ENCODE measurements at regions not wholly inside any gene's neighbourhood (a gene's known extent, or its start where the extent isn't known, plus 50 kb on each side); places are given as distances from the start of the nearest gene placed in this dataset.

DNA sequence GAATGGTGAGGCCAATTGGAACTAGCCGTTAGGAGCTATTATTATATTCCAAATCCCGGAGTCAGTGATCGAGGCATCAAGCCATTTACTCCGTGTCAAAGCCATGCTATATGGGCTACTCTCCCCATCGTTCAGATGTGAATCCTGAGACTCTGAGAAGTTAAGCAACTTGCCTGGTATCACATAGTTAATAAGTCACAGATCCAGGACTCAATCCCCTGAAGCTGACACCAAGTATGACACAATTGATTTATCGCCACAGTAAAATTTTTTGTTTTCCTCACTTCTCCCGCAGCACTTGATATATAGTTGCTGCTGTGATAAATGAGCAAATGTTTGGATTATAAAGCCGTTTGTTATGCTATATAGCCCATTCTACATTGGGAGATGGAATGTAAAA is 50.8 kb upstream of the TSHZ2 start:
- no peak for DNase-seq

DNA sequence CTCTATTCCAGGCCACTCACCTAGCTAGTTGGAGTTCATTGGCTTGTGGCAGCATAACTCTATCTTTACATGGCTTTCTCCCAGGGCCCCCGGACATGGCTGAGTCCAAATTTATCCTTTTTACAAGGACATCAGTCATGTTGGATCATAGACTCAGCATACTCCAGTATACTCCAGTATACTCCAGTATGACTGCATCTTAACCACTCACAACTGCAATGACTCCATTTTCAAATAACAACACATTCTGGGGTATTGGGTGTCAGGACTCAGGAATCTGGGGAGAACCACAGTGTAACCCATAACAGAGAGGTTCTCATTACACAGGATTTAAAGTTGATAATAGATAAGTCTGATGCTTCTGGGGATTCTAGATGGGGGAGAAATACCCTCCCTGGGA is 53.8 kb upstream of the TSHZ2 start:
- DNase-seq = no peak

DNA sequence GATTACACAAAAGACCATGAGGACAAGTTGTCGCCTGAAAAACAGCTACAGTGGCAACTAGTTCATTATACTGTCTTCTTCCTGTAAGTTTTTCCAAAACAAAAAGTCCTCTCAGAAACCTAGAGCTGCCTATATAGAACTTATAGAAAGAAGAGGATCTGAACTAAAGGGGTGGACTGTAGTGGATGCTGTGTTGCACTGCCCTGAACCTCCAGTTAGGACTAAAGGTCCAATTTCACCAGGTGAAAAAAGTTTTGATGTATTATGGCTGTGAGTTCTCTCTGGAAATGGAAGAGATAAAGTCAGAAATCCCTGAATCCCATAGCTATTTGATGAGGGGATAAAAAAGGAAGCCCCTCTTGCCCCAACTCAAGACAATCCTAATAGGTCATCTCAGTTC is 56.6 kb upstream of the TSHZ2 start:
- DNase-seq = no peak

DNA sequence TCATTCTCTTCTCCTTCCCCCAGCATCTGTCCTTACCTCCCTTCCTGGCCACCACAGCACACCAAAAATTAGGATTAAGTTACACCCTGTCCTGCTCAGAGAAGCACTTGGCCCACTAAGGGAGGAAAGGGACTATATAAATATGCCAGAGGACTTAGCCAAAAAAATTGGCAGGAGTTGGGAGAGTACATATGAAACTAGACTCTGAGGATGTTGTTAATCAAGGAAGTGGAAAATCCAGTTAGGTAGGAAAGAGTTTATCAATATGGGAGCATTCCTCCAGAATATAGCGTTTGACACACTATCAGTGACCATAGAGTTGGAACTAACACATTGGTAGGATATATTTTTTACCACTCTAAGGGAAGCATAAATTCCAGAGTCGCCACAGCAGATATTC is 57.3 kb upstream of the TSHZ2 start:
- no peak for DNase-seq

DNA sequence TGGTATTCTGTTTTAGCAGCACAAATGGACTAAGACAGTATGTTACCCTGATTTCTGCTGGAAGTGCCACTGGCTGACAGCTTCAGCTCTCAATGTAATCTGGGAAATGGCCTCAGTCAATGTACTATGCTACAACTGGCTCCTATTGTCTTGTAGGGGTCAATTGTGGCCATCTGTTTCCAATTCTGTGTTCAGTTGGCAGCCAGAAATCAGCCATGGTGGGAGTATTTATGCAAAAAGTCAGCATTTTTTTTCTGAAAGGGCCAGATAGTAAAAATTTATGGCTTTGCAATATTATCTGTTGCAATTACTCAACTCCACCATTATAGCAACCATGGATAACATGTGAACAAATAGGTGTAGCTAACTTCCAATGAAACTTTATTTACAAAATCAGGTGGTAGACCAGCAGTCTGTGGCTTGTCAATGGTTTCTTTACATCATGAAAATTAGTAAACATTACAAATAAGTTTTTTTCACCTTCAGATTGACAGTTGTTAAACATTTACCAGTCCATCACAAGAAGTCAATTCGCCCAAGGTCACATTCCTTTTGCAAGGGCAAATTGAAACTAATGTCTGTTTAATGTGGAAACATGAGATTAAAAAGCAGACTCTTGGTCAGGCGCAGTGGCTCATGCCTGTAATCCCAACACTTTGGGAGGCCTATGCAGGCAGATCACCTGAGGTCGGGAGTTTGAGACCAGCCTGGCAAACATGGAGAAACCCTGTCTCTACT is 58.3 kb upstream of the TSHZ2 start:
- DNase-seq = no peak

- peak; percentile 31 for DNase-seq
These were observed 66.7 kb upstream of the TSHZ2 start for GRCh38 chr20:52905241-52905994.

GRCh38 chr20:52904837-52905236 is 67.3 kb upstream of the TSHZ2 start:
- DNase-seq = no peak

- peak; percentile 37 for DNase-seq
These were observed 73.0 kb upstream of the TSHZ2 start for GRCh38 chr20:52899041-52899608.

- no peak for DNase-seq
These were observed 75.8 kb upstream of the TSHZ2 start for GRCh38 chr20:52896348-52896747.

DNA sequence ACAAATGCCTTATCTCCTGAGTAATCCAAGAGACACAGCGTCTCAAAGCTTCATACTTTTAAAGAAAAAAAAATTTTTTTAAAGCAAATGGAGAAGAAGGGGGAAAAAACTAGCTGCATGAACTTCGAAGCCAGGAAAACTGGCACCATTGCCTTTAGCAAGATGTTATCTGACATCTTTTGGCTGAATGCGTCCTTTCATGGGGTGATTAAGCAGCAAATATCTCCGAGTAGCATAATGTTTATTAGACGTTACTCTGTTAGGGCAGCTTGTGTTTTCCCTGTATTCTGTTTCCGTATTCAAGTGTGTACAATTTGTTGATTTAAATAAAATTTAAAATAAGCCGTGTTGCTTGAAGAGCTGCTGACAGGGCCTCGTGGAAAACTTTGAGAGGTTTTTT is 76.5 kb upstream of the TSHZ2 start:
- no peak for DNase-seq

DNA sequence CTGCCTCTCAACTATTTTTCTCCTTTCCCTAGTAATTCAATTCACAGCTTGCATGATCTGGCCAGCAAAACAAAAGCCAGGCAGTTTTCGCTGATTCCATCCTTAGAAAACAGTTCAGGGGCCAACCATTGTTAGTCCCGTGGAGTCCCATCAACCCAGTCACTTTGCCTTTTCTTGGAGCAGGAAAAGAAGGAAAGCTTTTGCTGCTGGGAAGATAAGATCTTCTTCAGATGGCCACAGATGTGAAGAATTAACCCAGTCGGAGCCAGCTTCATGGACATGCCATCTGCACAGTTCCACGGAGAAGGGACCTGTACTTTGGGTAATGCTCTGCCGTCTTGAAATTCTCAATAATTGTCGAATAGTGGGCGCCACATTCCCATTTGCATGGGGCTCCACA is 76.9 kb upstream of the TSHZ2 start:
- DNase-seq = no peak

- no peak for DNase-seq
These were observed 78.7 kb upstream of the TSHZ2 start for GRCh38 chr20:52893498-52893897.

DNA sequence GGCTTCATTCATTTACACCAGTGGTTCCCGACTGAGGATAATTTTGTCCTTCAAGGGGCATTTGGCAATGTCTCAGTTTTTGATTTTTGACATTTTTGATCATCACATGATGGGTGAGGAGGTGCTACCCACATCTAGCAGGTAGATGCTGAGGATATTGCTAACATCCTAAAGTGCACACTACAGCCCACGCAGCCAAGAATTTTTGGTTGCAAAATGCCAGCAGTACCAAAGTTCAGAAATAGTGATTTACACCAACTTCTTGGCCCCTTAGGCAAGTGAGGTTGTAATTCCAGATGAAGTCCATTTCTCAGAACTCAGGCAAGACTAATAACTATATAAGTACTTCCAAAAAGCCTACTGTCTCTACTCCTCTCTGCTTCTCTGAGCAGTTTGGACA is 80.1 kb upstream of the TSHZ2 start:
- DNase-seq = no peak

- DNase-seq = no peak
These were observed 82.0 kb upstream of the TSHZ2 start for GRCh38 chr20:52890130-52890529.

- no peak for DNase-seq
These were observed 82.9 kb upstream of the TSHZ2 start for GRCh38 chr20:52889225-52889624.

DNA sequence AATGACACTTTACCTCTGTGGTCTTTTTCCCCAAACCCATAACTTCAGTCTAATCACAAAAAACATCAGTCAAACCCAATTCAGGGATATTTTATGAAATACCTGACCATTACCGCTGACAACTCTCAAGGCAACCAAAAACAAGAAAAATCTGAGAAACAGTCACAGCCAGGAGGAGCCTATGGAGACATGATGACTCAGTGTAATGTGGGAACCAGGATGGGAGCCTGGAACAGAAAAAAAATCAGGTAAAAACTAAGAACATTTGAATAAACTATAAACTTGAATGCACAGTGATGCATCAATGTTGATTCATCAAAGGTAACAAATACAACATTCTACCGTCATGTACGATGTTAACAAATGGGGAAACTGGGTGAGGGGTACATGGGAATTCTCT is 84.1 kb upstream of the TSHZ2 start:
- no peak for DNase-seq

- DNase-seq = no peak
These were observed 91.2 kb upstream of the TSHZ2 start for GRCh38 chr20:52880997-52881396.

DNA sequence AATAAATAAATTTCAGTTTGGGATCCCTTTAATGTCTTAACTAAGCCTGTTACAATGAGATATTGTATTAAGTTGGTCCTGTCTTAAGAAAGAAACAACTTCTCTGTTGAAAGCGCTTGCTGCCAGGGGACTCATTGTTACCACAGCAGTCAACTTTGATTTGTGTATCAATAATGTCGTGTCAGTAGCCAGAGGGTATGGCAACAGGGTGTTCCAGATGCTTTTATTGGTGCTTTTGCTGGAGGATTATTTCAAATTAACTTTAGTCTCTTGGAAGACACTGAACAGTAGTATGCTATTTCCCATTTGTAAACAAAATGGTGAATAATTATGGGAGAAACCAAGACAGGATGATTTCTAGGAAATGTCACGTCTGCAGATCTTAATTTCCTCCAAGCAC is 91.9 kb upstream of the TSHZ2 start:
- DNase-seq = no peak

GRCh38 chr20:52874241-52874640 is 97.9 kb upstream of the TSHZ2 start:
- DNase-seq = no peak

DNA sequence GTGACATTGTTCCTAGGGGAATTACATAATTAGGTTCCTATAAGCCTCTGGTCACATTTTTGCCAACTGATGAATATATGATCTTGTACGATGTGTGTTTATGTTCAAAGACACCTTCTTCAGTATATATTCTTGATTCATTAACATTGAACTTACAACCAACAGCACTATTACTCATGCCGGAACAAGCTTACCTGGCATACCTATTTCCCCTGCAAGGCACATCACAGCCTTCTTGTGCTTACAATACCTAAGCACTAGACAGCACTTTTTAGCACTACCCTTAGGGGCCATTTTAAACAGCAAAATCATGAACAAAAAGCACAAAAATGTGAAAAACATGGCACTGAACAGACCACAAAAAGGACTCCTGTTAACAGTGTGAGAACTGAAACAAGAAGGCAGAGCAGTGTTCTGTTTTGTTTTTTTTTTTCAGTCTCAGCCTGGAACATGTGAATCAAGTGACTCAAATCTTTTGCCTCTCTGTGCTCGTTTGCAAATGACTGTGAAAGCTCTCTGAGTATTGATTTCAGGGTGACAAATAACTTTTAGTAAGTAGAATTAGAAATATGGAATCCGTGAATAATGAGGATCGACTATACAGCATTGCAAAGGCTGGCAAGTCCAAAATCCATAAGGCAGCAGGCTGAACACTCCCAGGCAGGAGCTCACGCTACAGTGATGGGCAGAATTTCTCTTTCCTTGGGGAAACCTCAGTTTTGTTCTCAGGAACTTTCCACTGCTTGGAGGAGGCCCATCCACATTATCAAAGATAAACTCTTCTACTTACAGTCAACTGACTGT is 102.3 kb upstream of the TSHZ2 start:
- no peak for DNase-seq

DNA sequence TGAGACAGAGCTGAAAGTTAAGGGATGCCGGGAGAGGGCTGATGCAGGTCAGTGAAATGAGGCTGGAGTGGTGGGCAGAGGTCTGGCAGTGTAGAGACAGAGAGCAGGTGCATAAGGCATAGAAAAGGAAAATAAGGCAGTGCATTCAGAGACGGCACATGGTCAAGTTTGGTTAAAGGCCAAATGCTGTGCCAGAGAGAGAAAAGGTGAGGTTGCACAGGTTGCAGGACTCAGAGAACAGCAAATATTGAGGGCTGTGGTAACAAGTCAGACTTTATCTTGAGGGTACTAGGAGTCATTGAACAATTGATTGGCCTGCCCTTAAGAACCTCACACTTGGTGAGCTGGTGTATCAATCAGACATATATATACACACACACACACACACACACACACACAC is 102.9 kb upstream of the TSHZ2 start:
- DNase-seq = no peak

- DNase-seq = no peak
These were observed 104.9 kb upstream of the TSHZ2 start for GRCh38 chr20:52867305-52867704.

- no peak for DNase-seq
These were observed 107.1 kb upstream of the TSHZ2 start for GRCh38 chr20:52864916-52865605.
